Fibroblast of peridontal ligament (primary cell): ENCODE measurements at regions not wholly inside any gene's neighbourhood (a gene's known extent, or its start where the extent isn't known, plus 50 kb on each side); places are given as distances from the start of the nearest gene placed in this dataset.
"Not testable (repeated sequence)": the region's sequence is repeated elsewhere in the genome, so short reads cannot be mapped to it uniquely, and the experiment has no call there.

Experiments used
- DNase-seq: peaks from one replicate; pipeline ENCODE4 v3.0.0-alpha.2; 2010; ENCODE audit errors: extremely low read depth

DNA sequence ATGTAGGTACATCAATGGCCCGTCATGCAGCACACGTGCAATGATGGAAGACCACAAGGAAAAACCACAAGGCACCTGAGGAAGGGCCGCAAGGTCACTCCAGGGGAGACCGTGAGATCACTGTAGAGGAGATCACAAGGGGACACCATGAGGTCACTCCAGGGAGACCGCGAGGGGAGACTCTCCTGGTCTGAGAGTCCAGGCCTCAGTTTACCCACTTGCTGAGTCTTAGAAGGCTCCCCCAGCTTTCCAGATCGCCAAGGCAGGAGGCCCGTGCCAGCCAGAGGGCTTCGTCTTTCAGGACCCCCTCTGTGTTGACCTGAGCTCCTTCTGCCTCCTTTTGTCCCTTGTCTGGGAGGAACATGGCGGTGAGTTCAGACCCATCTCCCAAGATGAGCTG, 232.2 kb downstream of the ERMARD start:
- DNase-seq = no peak

DNA sequence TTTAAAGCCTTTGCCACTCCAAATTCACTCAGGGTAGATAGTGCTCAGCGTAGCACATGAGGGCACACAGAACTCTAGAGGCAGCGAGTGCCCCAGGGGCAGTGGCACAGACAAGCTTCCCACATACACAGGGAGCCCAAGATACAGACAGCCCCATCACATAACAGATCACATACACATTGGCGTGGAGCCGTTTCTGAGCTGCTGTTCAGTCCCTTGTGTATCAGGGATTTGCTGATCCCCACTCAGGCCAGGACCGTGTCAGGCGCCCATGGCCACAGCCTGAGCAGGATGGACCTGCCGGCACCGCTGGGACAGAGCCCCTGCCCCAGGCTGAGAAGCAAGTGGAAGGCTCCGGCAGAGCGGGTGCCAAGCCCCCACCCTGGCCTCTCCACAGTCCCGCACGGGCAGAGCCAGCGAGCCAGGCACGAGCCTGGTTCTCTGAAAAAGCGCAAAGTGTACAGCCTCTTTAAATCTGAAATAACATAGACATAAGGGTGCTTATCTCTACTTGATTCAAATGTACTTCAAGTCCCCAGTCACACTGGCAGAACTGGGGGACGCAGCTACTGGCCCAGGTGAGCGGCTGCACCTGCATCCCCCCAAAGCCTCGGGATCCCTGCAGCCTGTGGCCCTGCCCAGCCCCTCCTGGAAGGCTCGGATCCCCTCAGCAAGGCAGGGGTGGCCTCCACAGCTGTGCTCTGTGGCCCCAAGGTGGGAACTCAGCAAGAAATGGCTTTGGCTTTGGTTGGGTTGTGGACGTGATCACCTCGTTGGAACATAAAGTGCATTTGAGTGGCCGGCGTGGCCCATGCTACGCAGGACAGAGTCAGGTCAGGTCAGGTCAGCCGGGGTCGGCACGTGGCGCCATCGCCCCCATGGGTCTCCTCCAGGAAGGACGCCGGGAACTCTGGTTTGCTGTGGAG, 231.3 kb downstream of the ERMARD start:
- DNase-seq = no peak

GRCh38 chr6:169981969-169982368, 230.5 kb downstream of the ERMARD start:
- DNase-seq = no peak

DNA sequence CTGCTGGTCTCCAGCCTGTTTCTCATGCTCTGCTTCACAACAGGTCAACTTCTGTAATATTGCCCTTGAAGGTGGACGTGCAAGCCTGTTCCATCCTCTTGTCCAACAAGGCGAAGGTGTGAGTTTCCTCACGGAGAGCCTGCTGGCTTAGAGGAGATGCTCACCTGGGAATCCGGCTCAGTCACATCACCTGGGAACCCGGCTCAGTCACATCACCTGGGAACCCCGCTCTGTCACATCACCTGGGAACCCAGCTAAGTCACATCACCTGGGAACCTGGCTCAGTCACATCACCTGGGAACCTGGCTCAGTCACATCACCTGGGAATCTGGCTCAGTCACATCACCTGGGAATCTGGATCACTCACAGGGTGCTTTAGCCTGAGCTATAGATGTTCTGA, 230.1 kb downstream of the ERMARD start:
- no peak for DNase-seq

- DNase-seq = no peak
Measured at GRCh38 chr6:169980826-169981450, 229.5 kb downstream of the ERMARD start.

DNA sequence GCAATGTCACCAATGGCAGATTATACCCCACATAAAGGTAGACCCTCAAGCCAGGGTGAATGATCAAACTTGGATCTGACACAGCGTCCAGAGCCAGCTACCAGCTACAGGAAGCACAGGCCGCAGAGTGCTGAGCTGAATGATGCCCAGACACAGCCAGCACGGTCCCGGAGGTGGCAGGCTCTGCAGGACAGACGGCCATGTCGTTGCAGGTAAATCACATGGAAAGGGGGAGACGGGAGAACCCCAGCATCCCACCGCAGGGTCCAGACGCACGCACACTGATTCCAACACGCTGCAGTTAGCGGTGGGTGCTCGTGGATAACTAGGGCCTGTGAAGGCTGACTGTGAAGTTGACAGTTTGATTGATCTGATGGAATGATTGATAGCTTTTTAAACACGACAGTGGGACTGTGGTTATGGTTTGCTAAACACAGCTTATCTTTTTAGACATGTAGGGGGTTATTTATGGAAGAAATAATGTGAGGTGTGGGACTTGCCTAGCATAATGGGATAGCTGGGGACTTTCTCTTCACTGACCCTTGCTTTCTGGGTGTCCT, 228.5 kb downstream of the ERMARD start:
- no peak for DNase-seq

- DNase-seq = no peak
Measured at GRCh38 chr6:169978615-169979161, 227.3 kb downstream of the ERMARD start.

DNA sequence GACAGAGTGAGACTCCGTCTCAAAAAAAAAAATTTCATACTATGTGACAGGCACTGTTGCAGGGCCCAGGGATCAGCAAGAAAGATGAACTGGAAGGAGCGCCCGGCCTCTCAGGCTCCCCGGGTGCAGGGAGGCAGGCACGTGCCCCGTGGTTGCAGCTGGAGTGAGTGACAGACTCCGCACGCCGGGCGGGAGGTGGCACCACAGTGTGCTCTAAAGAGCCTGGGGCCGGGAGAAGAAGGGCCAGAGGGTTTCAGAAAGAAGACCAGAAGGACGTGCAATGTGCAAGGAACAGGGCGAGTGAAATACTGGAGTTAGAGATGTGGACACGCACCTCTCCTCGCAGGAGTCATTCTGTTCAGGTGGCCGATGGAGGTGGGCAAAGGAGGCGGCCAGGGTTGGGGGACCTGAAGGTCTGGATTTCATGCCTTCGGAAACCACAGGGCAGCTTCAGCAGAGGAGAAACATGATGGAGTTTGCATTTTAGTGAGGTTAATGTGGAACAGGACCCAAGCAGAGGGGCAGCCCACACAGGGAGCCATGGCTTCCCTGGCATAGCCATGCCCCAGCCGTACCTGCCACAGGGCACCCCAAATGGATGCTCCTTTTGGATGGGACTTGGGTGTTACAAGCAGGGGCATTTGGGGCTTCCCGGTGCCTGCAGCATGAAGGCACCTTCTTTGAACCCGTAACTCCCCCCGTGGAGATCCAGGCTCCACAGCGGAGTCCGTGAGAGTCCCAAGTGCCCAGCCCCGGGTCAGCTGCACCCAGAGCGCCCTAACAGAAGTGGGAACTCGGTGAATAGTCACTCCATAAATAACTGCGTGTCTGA, 226.2 kb downstream of the ERMARD start:
- DNase-seq = no peak

DNA sequence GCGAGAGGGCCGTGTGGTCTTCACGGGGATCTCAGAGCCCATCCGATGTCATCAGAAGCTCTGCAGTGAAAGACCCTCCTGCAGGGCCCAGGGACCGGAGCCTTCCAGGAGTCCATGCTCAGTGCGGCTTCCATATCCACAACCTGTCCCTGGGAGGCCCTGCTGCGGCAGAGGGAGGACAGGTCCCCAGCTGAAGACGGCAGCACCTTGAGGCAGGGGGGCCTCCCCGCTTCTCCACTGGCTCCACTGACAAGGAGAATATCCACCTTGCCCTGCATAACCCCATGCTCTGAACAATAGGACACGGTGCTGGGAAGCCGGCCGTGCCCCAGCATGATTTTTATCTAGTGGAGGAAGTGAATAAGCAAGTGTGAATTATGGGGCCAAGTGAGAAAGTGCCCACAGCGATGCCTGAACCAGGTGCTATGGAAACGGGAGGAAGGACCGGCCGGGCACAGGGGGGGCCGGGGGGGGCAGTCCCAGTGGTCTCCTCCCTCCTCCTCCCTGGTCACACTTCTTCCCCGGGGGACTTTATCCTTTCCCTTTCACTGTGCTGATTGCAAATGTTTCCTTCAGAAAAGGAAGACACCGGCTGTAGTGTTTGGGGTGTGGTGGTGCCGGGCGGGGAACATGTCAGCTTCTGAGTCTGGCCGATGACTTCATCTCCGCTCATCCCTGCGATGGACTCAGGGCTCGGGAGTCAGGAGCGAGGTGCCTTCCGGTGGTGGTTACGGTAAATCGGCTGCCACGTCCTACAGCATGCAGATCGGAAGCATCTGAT, 225.1 kb downstream of the ERMARD start:
- DNase-seq = no peak

DNA sequence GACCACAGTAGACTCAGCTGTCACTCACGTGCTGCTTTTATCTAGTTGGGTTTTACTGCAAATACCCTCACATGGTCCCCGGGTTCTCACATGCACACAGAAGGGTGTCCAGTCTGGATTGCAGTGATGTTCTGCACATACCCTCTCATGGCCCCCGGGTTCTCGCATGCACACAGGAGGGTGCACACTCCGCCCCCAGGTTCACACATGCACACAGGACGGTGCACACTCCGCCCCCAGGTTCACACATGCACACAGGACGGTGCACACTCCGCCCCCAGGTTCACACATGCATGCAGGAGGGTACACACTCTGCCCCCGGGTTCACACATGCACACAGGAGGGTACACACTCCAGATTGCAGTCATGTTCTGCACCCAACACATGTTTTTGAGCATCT, 224.3 kb downstream of the ERMARD start:
- no peak for DNase-seq

GRCh38 chr6:169975286-169975685, 223.9 kb downstream of the ERMARD start:
- DNase-seq = no peak

DNA sequence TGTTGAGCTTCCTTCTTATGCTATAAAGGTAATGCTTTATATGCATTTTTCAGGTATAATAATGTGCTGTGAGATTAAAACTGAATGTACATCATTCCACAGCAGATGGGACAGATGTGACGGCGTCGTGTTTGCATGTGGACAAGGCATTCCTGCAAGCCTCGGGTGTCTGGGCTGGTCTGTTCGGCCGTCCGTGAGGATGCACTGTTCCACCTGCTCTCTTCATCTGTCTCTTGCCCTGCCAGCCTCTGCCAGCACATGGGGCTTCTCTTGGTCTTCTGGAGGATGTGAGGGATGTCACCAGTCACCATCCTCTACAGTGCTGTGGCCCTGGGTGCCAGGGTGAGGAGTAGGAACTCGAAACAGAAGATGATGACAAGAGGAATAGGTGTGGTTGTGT, 223.2 kb downstream of the ERMARD start:
- no peak for DNase-seq

- DNase-seq = not testable (repeated sequence)
Measured at GRCh38 chr6:169973588-169974467, 222.4 kb downstream of the ERMARD start.

GRCh38 chr6:169972736-169973135, 221.3 kb downstream of the ERMARD start:
- no peak for DNase-seq

GRCh38 chr6:169972101-169972651, 220.8 kb downstream of the ERMARD start:
- no peak for DNase-seq

DNA sequence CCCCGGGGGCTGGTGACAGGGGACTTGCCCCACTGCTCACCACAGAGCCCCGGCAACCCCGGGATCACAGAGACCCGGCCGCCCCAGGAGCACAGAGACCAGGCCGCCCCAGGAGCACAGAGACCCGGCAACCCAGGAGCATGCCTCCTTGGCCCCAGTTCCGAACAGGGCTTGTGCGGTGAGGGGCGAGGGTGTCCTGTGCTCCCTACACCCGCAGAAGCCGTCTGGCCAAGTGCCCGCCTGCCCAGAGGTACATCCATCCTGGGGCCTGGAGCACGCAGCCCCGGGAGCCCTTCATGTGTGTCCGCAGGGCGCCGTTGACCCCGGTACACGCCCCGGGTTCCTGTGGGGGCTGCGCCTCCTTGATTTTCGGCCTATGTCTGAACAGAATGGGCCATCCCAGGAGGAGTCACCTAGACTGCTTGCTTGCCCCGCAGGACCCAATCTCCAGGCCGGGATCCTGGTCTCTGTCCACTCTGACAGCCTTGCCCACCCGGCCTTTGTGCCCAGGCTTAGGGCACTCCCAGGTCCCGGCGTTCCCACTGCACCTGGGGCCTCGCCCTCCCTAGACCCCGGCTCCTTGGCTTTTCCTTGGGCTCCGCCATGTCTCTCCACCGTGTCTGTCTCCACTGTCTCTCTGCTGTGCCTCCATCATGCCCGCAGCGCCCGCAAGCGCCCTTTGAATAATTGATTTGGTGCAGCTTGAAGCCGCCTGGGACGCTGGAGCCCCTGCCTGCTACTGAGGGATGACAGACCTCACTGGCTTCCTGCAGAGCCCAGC, 219.8 kb downstream of the ERMARD start:
- no peak for DNase-seq

- no peak for DNase-seq
Measured at GRCh38 chr6:169970306-169970988, 219.0 kb downstream of the ERMARD start.
